ENCODE measurements at regions not wholly inside any gene's neighbourhood (a gene's known extent, or its start where the extent isn't known, plus 50 kb on each side); places are given as distances from the start of the nearest gene placed in this dataset.

DNA sequence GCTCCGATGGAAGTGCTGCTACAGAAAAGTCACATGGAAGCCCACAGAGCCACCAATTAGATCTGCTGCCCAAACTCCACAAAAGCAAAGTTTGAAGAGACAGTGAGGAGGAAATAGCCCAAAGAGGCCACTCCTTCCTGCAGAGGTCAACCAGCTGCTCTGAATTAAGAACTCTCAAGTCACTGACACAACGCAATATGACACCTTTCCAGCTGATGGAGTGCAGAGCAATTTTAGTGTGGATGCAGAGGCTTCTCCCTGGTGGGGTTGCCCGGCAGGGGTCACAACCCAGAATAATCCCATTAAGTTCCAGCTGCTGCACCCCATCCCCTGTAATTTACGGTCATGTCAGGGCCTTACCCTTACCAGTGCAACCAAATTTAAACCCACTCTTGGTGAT lies 361.9 kb upstream of the JARID2 start:
- ATAC-seq, result peak; percentile 68
- no peaks in the 10 kb centered on the region for H3K9me3 Mint-ChIP-seq
- H3K36me3 Mint-ChIP-seq, result no peaks in the 10 kb centered on the region
- ChIA-PET CTCF (interaction anchor here (0.5 to 1.5 kb wide), 5 partner anchors 10 to 506 kb away, joined by 3 to 4 read pairs (median 3); no protein-coding TSS in a partner anchor), POLR2A (interaction anchor here (0.7 kb wide), 1 partner anchor 40 kb away, joined by 3 read pairs; no protein-coding TSS in a partner anchor)
- peaks cover 51% of the 10 kb centered on the region for H3K4me1 Mint-ChIP-seq
- peak overlapping the region; percentile 87 for H3K27ac Mint-ChIP-seq
- no peak for DNase-seq (ENCODE audit: low spot score)
- no peak overlapping the region for H3K4me3 Mint-ChIP-seq
- TF ChIP-seq TEAD4 (CRISPR knock-in tag; IDR thresholded peaks at IDR 0.05) (no peak), FOXK1 (CRISPR knock-in tag; IDR thresholded peaks at IDR 0.05) (0 out of 2 replicates have a peak, but pooled peaks have one; percentile 31), ETV6 (CRISPR knock-in tag; IDR thresholded peaks at IDR 0.05) (0 out of 2 replicates have a peak, but pooled peaks have one; percentile 14)
- H3K27me3 Mint-ChIP-seq (ENCODE audit: low read depth), result no peaks in the 10 kb centered on the region

DNA sequence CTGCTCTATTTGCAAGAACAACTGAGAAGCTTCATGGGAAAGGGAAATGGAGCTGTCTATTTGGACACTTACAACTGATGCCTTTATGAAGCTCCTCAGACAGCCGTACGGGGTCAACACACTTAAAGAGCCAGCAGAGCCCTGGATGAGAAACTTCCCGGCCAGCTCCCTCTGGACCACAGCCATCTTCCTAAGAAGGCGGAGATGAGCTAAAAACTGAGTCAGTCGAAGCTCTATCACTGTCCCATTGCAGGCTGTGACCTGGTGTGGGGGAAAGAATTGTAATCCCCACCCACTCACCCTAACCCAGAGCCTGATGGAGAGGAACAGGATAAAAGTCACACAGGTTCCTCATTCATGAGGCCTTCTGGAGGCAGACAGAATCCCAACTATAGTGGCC lies 360.4 kb upstream of the JARID2 start:
- Mint-ChIP-seq H3K4me1 (peaks cover 43% of the 10 kb centered on the region), H3K4me3 (no peak overlapping the region), H3K27me3 (ENCODE audit: low read depth) (no peaks in the 10 kb centered on the region), H3K36me3 (no peaks in the 10 kb centered on the region), H3K27ac (no peak overlapping the region), H3K9me3 (no peaks in the 10 kb centered on the region)
- ChIA-PET CTCF (interaction anchor here (0.7 kb wide), 1 partner anchor 360 kb away, joined by 3 read pairs; no protein-coding TSS in a partner anchor), POLR2A (interaction anchor here (0.6 kb wide), 1 partner anchor 308 kb away, joined by 5 read pairs; no protein-coding TSS in a partner anchor)
- TF ChIP-seq IRF2 (CRISPR knock-in tag; IDR thresholded peaks at IDR 0.05; ENCODE audit: borderline replicate concordance, low read depth) (no peak), ZNF416 (CRISPR knock-in tag; IDR thresholded peaks at IDR 0.05) (no peak), SMAD4 (CRISPR knock-in tag; IDR thresholded peaks at IDR 0.05) (no peak), ZNF121 (CRISPR knock-in tag; IDR thresholded peaks at IDR 0.05) (no peak), MYBL2 (CRISPR knock-in tag; IDR thresholded peaks at IDR 0.05) (no peak), OVOL2 (CRISPR knock-in tag; IDR thresholded peaks at IDR 0.05; ENCODE audit: borderline replicate concordance) (no peak), ESRRA (CRISPR knock-in tag; IDR thresholded peaks at IDR 0.05; ENCODE audit: borderline replicate concordance) (no peak), TEAD1 (CRISPR knock-in tag; IDR thresholded peaks at IDR 0.05) (no peak), CBFB (CRISPR knock-in tag; IDR thresholded peaks at IDR 0.05; ENCODE audit: low read depth) (no peak), GRHL2 (CRISPR knock-in tag; IDR thresholded peaks at IDR 0.05; ENCODE audit: insufficient replicate concordance, severe bottlenecking) (no peak)
- TF ChIP-seq, protein P1, sequence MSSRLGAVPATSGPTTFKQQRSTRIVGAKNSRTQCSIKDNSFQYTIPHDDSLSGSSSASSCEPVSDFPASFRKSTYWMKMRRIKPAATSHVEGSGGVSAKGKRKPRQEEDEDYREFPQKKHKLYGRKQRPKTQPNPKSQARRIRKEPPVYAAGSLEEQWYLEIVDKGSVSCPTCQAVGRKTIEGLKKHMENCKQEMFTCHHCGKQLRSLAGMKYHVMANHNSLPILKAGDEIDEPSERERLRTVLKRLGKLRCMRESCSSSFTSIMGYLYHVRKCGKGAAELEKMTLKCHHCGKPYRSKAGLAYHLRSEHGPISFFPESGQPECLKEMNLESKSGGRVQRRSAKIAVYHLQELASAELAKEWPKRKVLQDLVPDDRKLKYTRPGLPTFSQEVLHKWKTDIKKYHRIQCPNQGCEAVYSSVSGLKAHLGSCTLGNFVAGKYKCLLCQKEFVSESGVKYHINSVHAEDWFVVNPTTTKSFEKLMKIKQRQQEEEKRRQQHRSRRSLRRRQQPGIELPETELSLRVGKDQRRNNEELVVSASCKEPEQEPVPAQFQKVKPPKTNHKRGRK (CRISPR knock-in tag; IDR thresholded peaks at IDR 0.05; ENCODE audit: borderline replicate concordance), result no peak
- TF ChIP-seq, protein P2, sequence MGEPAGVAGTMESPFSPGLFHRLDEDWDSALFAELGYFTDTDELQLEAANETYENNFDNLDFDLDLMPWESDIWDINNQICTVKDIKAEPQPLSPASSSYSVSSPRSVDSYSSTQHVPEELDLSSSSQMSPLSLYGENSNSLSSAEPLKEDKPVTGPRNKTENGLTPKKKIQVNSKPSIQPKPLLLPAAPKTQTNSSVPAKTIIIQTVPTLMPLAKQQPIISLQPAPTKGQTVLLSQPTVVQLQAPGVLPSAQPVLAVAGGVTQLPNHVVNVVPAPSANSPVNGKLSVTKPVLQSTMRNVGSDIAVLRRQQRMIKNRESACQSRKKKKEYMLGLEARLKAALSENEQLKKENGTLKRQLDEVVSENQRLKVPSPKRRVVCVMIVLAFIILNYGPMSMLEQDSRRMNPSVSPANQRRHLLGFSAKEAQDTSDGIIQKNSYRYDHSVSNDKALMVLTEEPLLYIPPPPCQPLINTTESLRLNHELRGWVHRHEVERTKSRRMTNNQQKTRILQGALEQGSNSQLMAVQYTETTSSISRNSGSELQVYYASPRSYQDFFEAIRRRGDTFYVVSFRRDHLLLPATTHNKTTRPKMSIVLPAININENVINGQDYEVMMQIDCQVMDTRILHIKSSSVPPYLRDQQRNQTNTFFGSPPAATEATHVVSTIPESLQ (CRISPR knock-in tag; IDR thresholded peaks at IDR 0.05), result no peak
- TF ChIP-seq, protein P3, sequence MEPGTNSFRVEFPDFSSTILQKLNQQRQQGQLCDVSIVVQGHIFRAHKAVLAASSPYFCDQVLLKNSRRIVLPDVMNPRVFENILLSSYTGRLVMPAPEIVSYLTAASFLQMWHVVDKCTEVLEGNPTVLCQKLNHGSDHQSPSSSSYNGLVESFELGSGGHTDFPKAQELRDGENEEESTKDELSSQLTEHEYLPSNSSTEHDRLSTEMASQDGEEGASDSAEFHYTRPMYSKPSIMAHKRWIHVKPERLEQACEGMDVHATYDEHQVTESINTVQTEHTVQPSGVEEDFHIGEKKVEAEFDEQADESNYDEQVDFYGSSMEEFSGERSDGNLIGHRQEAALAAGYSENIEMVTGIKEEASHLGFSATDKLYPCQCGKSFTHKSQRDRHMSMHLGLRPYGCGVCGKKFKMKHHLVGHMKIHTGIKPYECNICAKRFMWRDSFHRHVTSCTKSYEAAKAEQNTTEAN (CRISPR knock-in tag; IDR thresholded peaks at IDR 0.05), result no peak
- no peak for DNase-seq (ENCODE audit: low spot score)
- ATAC-seq, result no peak

DNA sequence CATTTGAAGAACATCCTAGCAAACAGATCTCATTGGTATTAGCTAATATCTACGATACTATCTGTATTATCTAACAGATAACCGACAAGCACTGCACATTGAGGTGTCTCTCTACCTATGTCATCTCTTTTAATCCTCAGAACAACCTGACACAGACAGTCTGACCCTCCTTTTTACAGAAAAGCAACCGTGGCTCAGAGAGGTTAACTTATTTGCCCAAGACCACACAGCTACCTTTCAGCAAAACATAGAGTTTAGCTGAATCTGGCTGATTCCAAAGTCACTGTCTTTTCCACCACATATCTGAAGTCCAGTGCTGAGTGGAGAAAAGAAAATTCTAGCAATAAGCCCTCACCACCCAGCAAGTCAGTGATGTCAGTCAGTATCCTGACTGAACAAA lies 358.7 kb upstream of the JARID2 start:
- TF ChIP-seq, protein P4, sequence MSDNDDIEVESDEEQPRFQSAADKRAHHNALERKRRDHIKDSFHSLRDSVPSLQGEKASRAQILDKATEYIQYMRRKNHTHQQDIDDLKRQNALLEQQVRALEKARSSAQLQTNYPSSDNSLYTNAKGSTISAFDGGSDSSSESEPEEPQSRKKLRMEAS (CRISPR knock-in tag; IDR thresholded peaks at IDR 0.05), result no peak
- Mint-ChIP-seq H3K36me3 (no peaks in the 10 kb centered on the region), H3K27ac (0 out of 2 replicates have a peak overlapping the region, but pooled peaks have one; percentile 14), H3K9me3 (no peaks in the 10 kb centered on the region), H3K27me3 (ENCODE audit: low read depth) (no peaks in the 10 kb centered on the region), H3K4me3 (no peak overlapping the region), H3K4me1 (peaks cover 34% of the 10 kb centered on the region)
- ATAC-seq, result no peak
- POLR2A ChIA-PET, result no interaction called here
- CTCF ChIA-PET, result no interaction called here
- DNase-seq (ENCODE audit: low spot score), result no peak
